ENCODE measurements at regions not wholly inside any gene's neighbourhood (a gene's known extent, or its start where the extent isn't known, plus 50 kb on each side); places are given as distances from the start of the nearest gene placed in this dataset.

- TF ChIP-seq POLR2AphosphoS2 (conservative IDR thresholded peaks at IDR 0.05; ENCODE audit: low read length) (no peak), RAD21 (conservative IDR thresholded peaks at IDR 0.05 in 1 of 2, IDR thresholded peaks at IDR 0.05 in 1 of 2) (no peak), POLR2A (IDR thresholded peaks at IDR 0.05; ENCODE audit: low read length) (no peak), CEBPB (IDR thresholded peaks at IDR 0.05) (no peak), HES2 (IDR thresholded peaks at IDR 0.05) (no peak), EP300 (IDR thresholded peaks at IDR 0.05) (no peak), E2F6 (IDR thresholded peaks at IDR 0.05; ENCODE audit: borderline replicate concordance, low read depth) (no peak), MYC (IDR thresholded peaks at IDR 0.05; ENCODE audit: borderline replicate concordance, low read length) (no peak), KDM1A (IDR thresholded peaks at IDR 0.05; ENCODE audit: low read depth) (no peak), MAZ (IDR thresholded peaks at IDR 0.05; ENCODE audit: borderline replicate concordance, low read depth, low read length) (no peak), CHD2 (IDR thresholded peaks at IDR 0.05; ENCODE audit: low read length, partially characterized antibody) (no peak)
- TF ChIP-seq, protein P1, sequence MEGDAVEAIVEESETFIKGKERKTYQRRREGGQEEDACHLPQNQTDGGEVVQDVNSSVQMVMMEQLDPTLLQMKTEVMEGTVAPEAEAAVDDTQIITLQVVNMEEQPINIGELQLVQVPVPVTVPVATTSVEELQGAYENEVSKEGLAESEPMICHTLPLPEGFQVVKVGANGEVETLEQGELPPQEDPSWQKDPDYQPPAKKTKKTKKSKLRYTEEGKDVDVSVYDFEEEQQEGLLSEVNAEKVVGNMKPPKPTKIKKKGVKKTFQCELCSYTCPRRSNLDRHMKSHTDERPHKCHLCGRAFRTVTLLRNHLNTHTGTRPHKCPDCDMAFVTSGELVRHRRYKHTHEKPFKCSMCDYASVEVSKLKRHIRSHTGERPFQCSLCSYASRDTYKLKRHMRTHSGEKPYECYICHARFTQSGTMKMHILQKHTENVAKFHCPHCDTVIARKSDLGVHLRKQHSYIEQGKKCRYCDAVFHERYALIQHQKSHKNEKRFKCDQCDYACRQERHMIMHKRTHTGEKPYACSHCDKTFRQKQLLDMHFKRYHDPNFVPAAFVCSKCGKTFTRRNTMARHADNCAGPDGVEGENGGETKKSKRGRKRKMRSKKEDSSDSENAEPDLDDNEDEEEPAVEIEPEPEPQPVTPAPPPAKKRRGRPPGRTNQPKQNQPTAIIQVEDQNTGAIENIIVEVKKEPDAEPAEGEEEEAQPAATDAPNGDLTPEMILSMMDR (IDR thresholded peaks at IDR 0.05), result no peak
- TF ChIP-seq, protein P2, sequence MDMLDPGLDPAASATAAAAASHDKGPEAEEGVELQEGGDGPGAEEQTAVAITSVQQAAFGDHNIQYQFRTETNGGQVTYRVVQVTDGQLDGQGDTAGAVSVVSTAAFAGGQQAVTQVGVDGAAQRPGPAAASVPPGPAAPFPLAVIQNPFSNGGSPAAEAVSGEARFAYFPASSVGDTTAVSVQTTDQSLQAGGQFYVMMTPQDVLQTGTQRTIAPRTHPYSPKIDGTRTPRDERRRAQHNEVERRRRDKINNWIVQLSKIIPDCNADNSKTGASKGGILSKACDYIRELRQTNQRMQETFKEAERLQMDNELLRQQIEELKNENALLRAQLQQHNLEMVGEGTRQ (IDR thresholded peaks at IDR 0.05), result no peak
These were observed 87.2 kb upstream of the COL1A2 start for GRCh38 chr7:94307399-94308048.
